Endothelial cell of umbilical vein (primary cell): ENCODE measurements at regions not wholly inside any gene's neighbourhood (a gene's known extent, or its start where the extent isn't known, plus 50 kb on each side); places are given as distances from the start of the nearest gene placed in this dataset.

Experiments
- BruUV-seq: library from RNA; stranded (reverse); fragments of 400-500 nt; replicated peaks from 2 replicates; lab custom pipeline; 2021; lab: Mats Ljungman, UMichigan
- CTCF ChIA-PET: fragments of 300-600, 350-600 bp; sonication (Branson Sonifier 250); formaldehyde crosslinking; loops from one replicate; lab custom pipeline; 2021; ENCODE audit warnings: antibody characterized with exemption, inconsistent platforms; lab: Charles Lee
- POLR2A ChIA-PET: fragments of 300-600, 350-600 bp; sonication (Branson Sonifier 250); formaldehyde crosslinking; loops from one replicate; lab custom pipeline; 2021; ENCODE audit warnings: antibody characterized with exemption, inconsistent platforms; lab: Charles Lee
- DNase-seq: peaks from one replicate; pipeline ENCODE4 v3.0.0-alpha.2; 2011; ENCODE audit warnings: low read depth, low spot score
- FAIRE-seq: peaks from 2 replicates; lab custom pipeline; 2011; peaks lifted over from hg19 to GRCh38; lab: Jason Lieb, UNC
- H2AFZ ChIP-seq: 2 replicates; pipeline ENCODE4 v1.6.0; 2012; ENCODE audit warnings: low read depth, low read length, control low read depth, inconsistent platforms
- H3K27ac ChIP-seq: 2 replicates; pipeline ENCODE4 v1.5.1; 2011; ENCODE audit warnings: low read depth, mild to moderate bottlenecking, control low read depth, low read length, moderate library complexity; ENCODE audit not compliant: insufficient read depth
- H3K27me3 ChIP-seq, 2 experiments: 2 replicates each; pipeline versions ENCODE4 v1.6.0 to v1.6.1; 2011; ENCODE audit warnings: low read length in 2 of 2, mixed read lengths in 1 of 2; ENCODE audit not compliant: control insufficient read depth in 2 of 2, insufficient read depth in 2 of 2
- H3K36me3 ChIP-seq, 2 experiments: 2 replicates in 1 of 2; 3 replicates in 1 of 2; pipeline ENCODE4 v1.5.1; 2011; ENCODE audit warnings: low read length in 2 of 2, mild to moderate bottlenecking in 1 of 2, moderate library complexity in 1 of 2; ENCODE audit not compliant: control insufficient read depth in 2 of 2, insufficient read depth in 2 of 2; ENCODE audit errors: extremely low read depth in 1 of 2
- H3K4me1 ChIP-seq: 3 replicates; pipeline ENCODE4 v1.5.1; 2011; ENCODE audit warnings: mild to moderate bottlenecking, low read length; ENCODE audit not compliant: control insufficient read depth, insufficient read depth; ENCODE audit errors: extremely low read depth
- H3K4me2 ChIP-seq: 2 replicates; pipeline ENCODE4 v1.6.1; 2011; ENCODE audit warnings: low read length, control low read depth, mixed read lengths; ENCODE audit not compliant: insufficient read depth
- H3K4me3 ChIP-seq, 3 experiments: fragments of 200-600 bp in 1 of 3; sonication (generic), shearing (Covaris generic) in 1 of 3; replicated peaks in 1 of 3; 2 replicates each; pipeline ENCODE4 v1.5.1; 2011 to 2016; ENCODE audit warnings: control low read depth in 3 of 3, low read length in 3 of 3, mild to moderate bottlenecking in 2 of 3, inconsistent platforms in 1 of 3, low read depth in 1 of 3, moderate library complexity in 1 of 3; ENCODE audit not compliant: insufficient read depth in 1 of 3
- H3K79me2 ChIP-seq: 2 replicates; pipeline ENCODE4 v1.6.0; 2012; ENCODE audit warnings: low read length, inconsistent platforms; ENCODE audit not compliant: control insufficient read depth, insufficient read depth
- H3K9ac ChIP-seq: replicated peaks from 2 replicates; pipeline ENCODE3; 2011; ENCODE audit warnings: low read length, control low read depth; ENCODE audit not compliant: insufficient read depth; ENCODE audit errors: extremely low read depth
- H3K9me1 ChIP-seq: replicated peaks from 3 replicates; pipeline ENCODE4 v1.6.0; 2011; ENCODE audit warnings: mild to moderate bottlenecking, low read length; ENCODE audit not compliant: control insufficient read depth, insufficient read depth; ENCODE audit errors: extremely low read depth
- H3K9me3 ChIP-seq: replicated peaks from 2 replicates; pipeline ENCODE4 v1.5.1; 2012; ENCODE audit warnings: low read length, inconsistent platforms; ENCODE audit not compliant: control insufficient read depth, insufficient read depth
- H4K20me1 ChIP-seq: replicated peaks from 2 replicates; pipeline ENCODE3; 2011; ENCODE audit warnings: mild to moderate bottlenecking, low read length; ENCODE audit not compliant: control insufficient read depth, insufficient read depth; ENCODE audit errors: extremely low read depth
- EZH2 ChIP-seq: IDR thresholded peaks from 2 replicates; pipeline ENCODE4 v1.6.1; 2012; ENCODE audit warnings: borderline replicate concordance, low read depth, mild to moderate bottlenecking, moderate library complexity, low read length, inconsistent platforms; ENCODE audit not compliant: severe bottlenecking
- FOS ChIP-seq: IDR thresholded peaks from 2 replicates; pipeline ENCODE4 v1.6.1; 2011; ENCODE audit warnings: mild to moderate bottlenecking, low read length, moderate library complexity, borderline replicate concordance; ENCODE audit not compliant: insufficient read depth
- GATA2 ChIP-seq: IDR thresholded peaks from 2 replicates; pipeline ENCODE4 v1.7.0; 2011; ENCODE audit warnings: low read depth, mild to moderate bottlenecking, moderate library complexity, mixed read lengths, low read length; ENCODE audit not compliant: insufficient read length, insufficient read depth
- JUN ChIP-seq: IDR thresholded peaks from 2 replicates; pipeline ENCODE4 v1.6.1; 2011; ENCODE audit warnings: borderline replicate concordance, low read depth; ENCODE audit not compliant: insufficient read length, insufficient read depth
- MYC ChIP-seq: IDR thresholded peaks from one replicate; pipeline ENCODE4 v1.6.1; 2011; ENCODE audit warnings: mild to moderate bottlenecking, low read depth, low read length
- POLR2A ChIP-seq: IDR thresholded peaks from 2 replicates; pipeline ENCODE4 v1.6.1; 2012; ENCODE audit warnings: low read depth, mild to moderate bottlenecking, control low read depth, low read length
- POLR2AphosphoS5 ChIP-seq: IDR thresholded peaks from 2 replicates; pipeline ENCODE4 v1.6.1; 2012; ENCODE audit warnings: low read depth, mild to moderate bottlenecking, control low read depth, low read length, moderate library complexity; ENCODE audit not compliant: insufficient read depth
- dilution Hi-C: fragments of 300-500 bp; cut with MboI; formaldehyde crosslinking; loops from one replicate; pipeline ENCODE4 v1.15.0; 2019; ENCODE audit warnings: low sequenced_read_pairs; ENCODE audit not compliant: extremely low pct_ligation_motif_present
- intact Hi-C: fragments of 100-400 bp; cut with micrococcal nuclease; formaldehyde crosslinking; loops from one replicate; pipeline ENCODE4 v1.10.0; 2022
- TF ChIP-seq, protein P1 (sequence below): IDR thresholded peaks from 2 replicates; pipeline ENCODE4 v1.6.1; 2011; ENCODE audit not compliant: insufficient read depth, insufficient read length
- TF ChIP-seq, protein P2 (sequence below), 2 donors: IDR thresholded peaks; 1 replicate in 1 of 2; 2 replicates in 1 of 2; pipeline ENCODE4 v1.5.1; 2011; ENCODE audit warnings: low read length in 2 of 2, mild to moderate bottlenecking in 2 of 2, moderate library complexity in 2 of 2, control low read depth in 1 of 2, inconsistent platforms in 1 of 2, low read depth in 1 of 2; ENCODE audit not compliant: insufficient read depth in 1 of 2; ENCODE audit errors: extremely low read depth in 1 of 2

DNA sequence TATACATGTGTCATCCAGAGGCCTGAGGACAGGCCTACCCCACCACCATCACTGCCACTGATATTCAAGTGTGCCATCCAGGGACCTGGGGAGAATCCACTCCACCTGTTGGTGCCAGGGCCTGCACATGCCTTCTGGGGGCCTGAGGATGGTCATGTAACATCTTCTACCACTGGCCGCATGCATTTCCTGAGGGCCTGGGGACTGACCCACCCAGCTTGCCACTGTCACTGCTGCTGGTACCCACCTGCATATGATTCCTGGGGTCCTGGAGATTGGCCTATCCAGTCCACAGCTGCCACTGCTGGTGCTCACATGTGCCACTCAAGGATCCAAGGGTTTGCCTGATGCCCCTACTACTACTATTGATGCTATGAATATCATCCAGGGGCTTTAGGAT lies 184.3 kb upstream of the SYNCRIP start:
- intact Hi-C loops (no loop called here), dilution Hi-C loops (no loop called here)
- ChIA-PET POLR2A (no interaction called here), CTCF (no interaction called here)
- H3K79me2 ChIP-seq = no peaks in the 10 kb centered on the region
- no peak overlapping the region for H3K4me3 ChIP-seq
- H3K9ac ChIP-seq = no peak overlapping the region
- FAIRE-seq = no peak
- H3K27me3 ChIP-seq = no peaks in the 10 kb centered on the region
- no peak for DNase-seq
- no TSS peak for BruUV-seq
- no peaks in the 10 kb centered on the region for H3K9me3 ChIP-seq
- H3K27ac ChIP-seq = no peak overlapping the region
- H3K4me1 ChIP-seq = no peaks in the 10 kb centered on the region
- no peaks in the 10 kb centered on the region for H3K9me1 ChIP-seq
- no peak overlapping the region for H3K4me2 ChIP-seq
- no peak overlapping the region for H2AFZ ChIP-seq
- no peaks in the 10 kb centered on the region for H3K36me3 ChIP-seq
- H4K20me1 ChIP-seq = no peaks in the 10 kb centered on the region
- TF ChIP-seq GATA2 (no peak), POLR2AphosphoS5 (no peak), FOS (no peak), JUN (no peak), MYC (no peak), EZH2 (no peak), POLR2A (no peak)
- TF ChIP-seq, protein P1, sequence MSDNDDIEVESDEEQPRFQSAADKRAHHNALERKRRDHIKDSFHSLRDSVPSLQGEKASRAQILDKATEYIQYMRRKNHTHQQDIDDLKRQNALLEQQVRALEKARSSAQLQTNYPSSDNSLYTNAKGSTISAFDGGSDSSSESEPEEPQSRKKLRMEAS = no peak
- TF ChIP-seq, protein P2, sequence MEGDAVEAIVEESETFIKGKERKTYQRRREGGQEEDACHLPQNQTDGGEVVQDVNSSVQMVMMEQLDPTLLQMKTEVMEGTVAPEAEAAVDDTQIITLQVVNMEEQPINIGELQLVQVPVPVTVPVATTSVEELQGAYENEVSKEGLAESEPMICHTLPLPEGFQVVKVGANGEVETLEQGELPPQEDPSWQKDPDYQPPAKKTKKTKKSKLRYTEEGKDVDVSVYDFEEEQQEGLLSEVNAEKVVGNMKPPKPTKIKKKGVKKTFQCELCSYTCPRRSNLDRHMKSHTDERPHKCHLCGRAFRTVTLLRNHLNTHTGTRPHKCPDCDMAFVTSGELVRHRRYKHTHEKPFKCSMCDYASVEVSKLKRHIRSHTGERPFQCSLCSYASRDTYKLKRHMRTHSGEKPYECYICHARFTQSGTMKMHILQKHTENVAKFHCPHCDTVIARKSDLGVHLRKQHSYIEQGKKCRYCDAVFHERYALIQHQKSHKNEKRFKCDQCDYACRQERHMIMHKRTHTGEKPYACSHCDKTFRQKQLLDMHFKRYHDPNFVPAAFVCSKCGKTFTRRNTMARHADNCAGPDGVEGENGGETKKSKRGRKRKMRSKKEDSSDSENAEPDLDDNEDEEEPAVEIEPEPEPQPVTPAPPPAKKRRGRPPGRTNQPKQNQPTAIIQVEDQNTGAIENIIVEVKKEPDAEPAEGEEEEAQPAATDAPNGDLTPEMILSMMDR (IDR thresholded peaks at IDR 0.05; ENCODE audit: extremely low read depth in 1 of 2, insufficient read depth in 1 of 2, low read depth in 1 of 2, low read length in 2 of 2) = no peak
